ENCODE measurements at regions not wholly inside any gene's neighbourhood (a gene's known extent, or its start where the extent isn't known, plus 50 kb on each side); places are given as distances from the start of the nearest gene placed in this dataset.

GRCh38 chr9:102714184-102714583 lies 280.9 kb upstream of the CYLC2 start:
- no peak for TF ChIP-seq CTCF (IDR thresholded peaks at IDR 0.05; ENCODE audit: low read length)
- TF ChIP-seq EZH2 (optimal IDR thresholded peaks at IDR 0.05; ENCODE audit: low read depth, low read length), result no peak
- no peak for TF ChIP-seq EZH2phosphoT487 (IDR thresholded peaks at IDR 0.05; ENCODE audit: low read length)
